MM.1S (cell line): ENCODE measurements at regions not wholly inside any gene's neighbourhood (a gene's known extent, or its start where the extent isn't known, plus 50 kb on each side); places are given as distances from the start of the nearest gene placed in this dataset.

ENCODE experiments used
- DNase-seq: peaks from one replicate; pipeline ENCODE4 v3.0.0-alpha.2; 2015
- H2AFZ ChIP-seq: fragments of 300-600 bp; sonication (generic); 2 replicates; pipeline ENCODE4 v1.6.0; 2016; ENCODE audit warnings: antibody characterized with exemption, low read length
- H3F3A ChIP-seq: fragments of 300-600 bp; sonication (generic); 2 replicates; pipeline ENCODE4 v1.6.1; 2016; ENCODE audit warnings: mild to moderate bottlenecking, antibody characterized with exemption, low read length, moderate library complexity, mixed read lengths; ENCODE audit not compliant: insufficient read depth
- H3K27ac ChIP-seq: fragments of 300-600 bp; sonication (generic); 2 replicates; pipeline ENCODE4 v1.5.1; 2016; ENCODE audit warnings: mild to moderate bottlenecking, low read length
- H3K27me3 ChIP-seq: fragments of 300-600 bp; sonication (generic); replicated peaks from 2 replicates; pipeline ENCODE4 v1.6.0; 2016; ENCODE audit warnings: low read length; ENCODE audit not compliant: insufficient read depth
- H3K36me3 ChIP-seq: fragments of 300-600 bp; sonication (generic); replicated peaks from 2 replicates; pipeline ENCODE4 v1.6.1; 2016; ENCODE audit warnings: mild to moderate bottlenecking, low read length, mixed read lengths; ENCODE audit not compliant: insufficient read depth
- H3K4me1 ChIP-seq: fragments of 300-600 bp; sonication (generic); 2 replicates; pipeline ENCODE4 v1.6.1; 2016; ENCODE audit warnings: low read length, mixed read lengths
- H3K4me2 ChIP-seq: fragments of 300-600 bp; sonication (generic); 2 replicates; pipeline ENCODE4 v1.6.0; 2016; ENCODE audit warnings: low read depth, low read length
- H3K4me3 ChIP-seq: fragments of 300-600 bp; sonication (generic); 2 replicates; pipeline ENCODE4 v1.5.1; 2016; ENCODE audit warnings: low read length, mixed read lengths
- H3K79me2 ChIP-seq: fragments of 300-600 bp; sonication (generic); 2 replicates; pipeline ENCODE4 v1.6.1; 2016; ENCODE audit warnings: mixed run types, low read length, mixed read lengths
- H3K9ac ChIP-seq: fragments of 300-600 bp; sonication (generic); 2 replicates; pipeline ENCODE4 v1.6.1; 2016; ENCODE audit warnings: low read length, mixed read lengths
- H3K9me2 ChIP-seq: fragments of 300-600 bp; sonication (generic); replicated peaks from 2 replicates; pipeline ENCODE4 v1.6.1; 2016; ENCODE audit warnings: mild to moderate bottlenecking, low read length, mixed read lengths; ENCODE audit not compliant: insufficient read depth
- H3K9me3 ChIP-seq: fragments of 300-600 bp; sonication (generic); replicated peaks from 2 replicates; pipeline ENCODE4 v1.6.1; 2016; ENCODE audit warnings: mild to moderate bottlenecking, low read length, mixed read lengths; ENCODE audit not compliant: insufficient read depth
- H4K20me1 ChIP-seq: fragments of 300-600 bp; sonication (generic); 2 replicates; pipeline ENCODE4 v1.6.1; 2016; ENCODE audit warnings: mild to moderate bottlenecking, low read length, moderate library complexity, mixed read lengths; ENCODE audit not compliant: insufficient read depth
- CTCF ChIP-seq: fragments of 300-600 bp; sonication (generic); IDR thresholded peaks from 2 replicates; pipeline ENCODE4 v1.5.1; 2016; ENCODE audit warnings: antibody characterized with exemption, low read length, mixed read lengths
- EZH2 ChIP-seq: fragments of 300-600 bp; sonication (generic); optimal IDR thresholded peaks from 2 replicates; pipeline ENCODE3; 2017; ENCODE audit warnings: low read depth, mild to moderate bottlenecking, antibody characterized with exemption, low read length, mixed read lengths
- EZH2phosphoT487 ChIP-seq: fragments of 300-600 bp; sonication (generic); IDR thresholded peaks from 2 replicates; pipeline ENCODE4 v1.6.1; 2018; ENCODE audit warnings: antibody characterized with exemption, low read length

GRCh38 chr20:24064092-24064491 is 75.5 kb upstream of the GGTLC1 start:
- Histone ChIP-seq H3K4me2 (no peak overlapping the region), H3K27ac (no peak overlapping the region), H3K9me2 (no peaks in the 10 kb centered on the region), H4K20me1 (no peaks in the 10 kb centered on the region), H3K27me3 (no peaks in the 10 kb centered on the region), H3F3A (0 out of 2 replicates have a peak, but pooled peaks cover 6% of the 10 kb centered on the region), H3K4me3 (no peak overlapping the region), H3K9me3 (no peaks in the 10 kb centered on the region), H3K36me3 (no peaks in the 10 kb centered on the region), H3K4me1 (peaks cover 10% of the 10 kb centered on the region), H3K79me2 (no peaks in the 10 kb centered on the region), H2AFZ (no peak overlapping the region), H3K9ac (no peak overlapping the region)
- DNase-seq, result no peak
- no peak for TF ChIP-seq EZH2phosphoT487
- TF ChIP-seq CTCF, result no peak
- no peak for TF ChIP-seq EZH2

- Histone ChIP-seq H3K79me2 (no peaks in the 10 kb centered on the region), H3K4me3 (no peak overlapping the region), H3F3A (0 out of 2 replicates have a peak, but pooled peaks cover 6% of the 10 kb centered on the region), H3K9me2 (no peaks in the 10 kb centered on the region), H3K9ac (no peak overlapping the region), H3K36me3 (no peaks in the 10 kb centered on the region), H3K4me1 (peaks cover 10% of the 10 kb centered on the region), H3K27ac (no peak overlapping the region), H3K27me3 (no peaks in the 10 kb centered on the region), H3K9me3 (no peaks in the 10 kb centered on the region), H2AFZ (no peak overlapping the region), H3K4me2 (no peak overlapping the region), H4K20me1 (no peaks in the 10 kb centered on the region)
- no peak for DNase-seq
- TF ChIP-seq EZH2 (no peak), CTCF (no peak), EZH2phosphoT487 (no peak)
These were observed 74.5 kb upstream of the GGTLC1 start for GRCh38 chr20:24063100-24063499.

GRCh38 chr20:24060851-24061590 is 72.4 kb upstream of the GGTLC1 start:
- no peak overlapping the region for H2AFZ ChIP-seq
- no peak overlapping the region for H3K4me2 ChIP-seq
- H3K9me3 ChIP-seq, result no peaks in the 10 kb centered on the region
- TF ChIP-seq CTCF (no peak), EZH2 (no peak), EZH2phosphoT487 (no peak)
- peaks cover 7% of the 10 kb centered on the region for H3K4me1 ChIP-seq
- DNase-seq, result no peak
- no peaks in the 10 kb centered on the region for H3K36me3 ChIP-seq
- H3K9ac ChIP-seq, result no peak overlapping the region
- no peak overlapping the region for H3K4me3 ChIP-seq
- H4K20me1 ChIP-seq, result no peaks in the 10 kb centered on the region
- H3K27me3 ChIP-seq, result no peaks in the 10 kb centered on the region
- no peaks in the 10 kb centered on the region for H3K79me2 ChIP-seq
- no peak overlapping the region for H3K27ac ChIP-seq
- H3F3A ChIP-seq, result 0 out of 2 replicates have a peak, but pooled peaks cover 4% of the 10 kb centered on the region
- H3K9me2 ChIP-seq, result no peaks in the 10 kb centered on the region
